Motor neuron (in vitro differentiated cells): ENCODE measurements at regions not wholly inside any gene's neighbourhood (a gene's known extent, or its start where the extent isn't known, plus 50 kb on each side); places are given as distances from the start of the nearest gene placed in this dataset.

Source experiments
- ATAC-seq, 8 experiments: fragments of 200-7000 bp; cut with Tn5 transposase; replicated peaks in 6 of 8; 2 replicates each; pipeline ENCODE4 v1.8.0; 2021; ENCODE audit warnings: mild to moderate bottlenecking in 8 of 8, moderate library complexity in 8 of 8
- H3K27ac ChIP-seq, 2 donors: fragments of 250-450 bp; sonication (Bioruptor Pico); 2 replicates each; pipeline ENCODE4 v1.9.0; 2021; ENCODE audit warnings: antibody characterized with exemption in 2 of 2, mild to moderate bottlenecking in 2 of 2, moderate library complexity in 1 of 2
- H3K4me1 ChIP-seq, 2 donors: fragments of 250-450 bp; sonication (Bioruptor Pico); replicated peaks in 1 of 2; 2 replicates each; pipeline ENCODE4 v1.6.1; 2021; ENCODE audit warnings: antibody characterized with exemption in 2 of 2, mild to moderate bottlenecking in 2 of 2, moderate library complexity in 1 of 2
- H3K4me3 ChIP-seq, 5 donors: fragments of 250-450 bp; sonication (Bioruptor Pico); 2 replicates each; pipeline ENCODE4 v1.9.0; 2021; ENCODE audit warnings: antibody characterized with exemption in 5 of 5, mild to moderate bottlenecking in 5 of 5, moderate library complexity in 4 of 5
- WGBS, 10 experiments: fragments of 450-650 bp; shearing (Covaris generic); methylation state at CpG; one replicate each; pipeline ENCODE4 v1.0.0; 2022; 5-methylcytosine and 5-hydroxymethylcytosine counted together
- in situ Hi-C, 9 experiments: fragments of 400-800 bp; cut with MboI; loops; one replicate each; pipeline ENCODE4 v1.15.0; 2021; ENCODE audit warnings: low sequenced_read_pairs in 9 of 9, low pct_unique_long_range_greater_than_20kb in 2 of 9; ENCODE audit not compliant: unreplicated experiment in 9 of 9

DNA sequence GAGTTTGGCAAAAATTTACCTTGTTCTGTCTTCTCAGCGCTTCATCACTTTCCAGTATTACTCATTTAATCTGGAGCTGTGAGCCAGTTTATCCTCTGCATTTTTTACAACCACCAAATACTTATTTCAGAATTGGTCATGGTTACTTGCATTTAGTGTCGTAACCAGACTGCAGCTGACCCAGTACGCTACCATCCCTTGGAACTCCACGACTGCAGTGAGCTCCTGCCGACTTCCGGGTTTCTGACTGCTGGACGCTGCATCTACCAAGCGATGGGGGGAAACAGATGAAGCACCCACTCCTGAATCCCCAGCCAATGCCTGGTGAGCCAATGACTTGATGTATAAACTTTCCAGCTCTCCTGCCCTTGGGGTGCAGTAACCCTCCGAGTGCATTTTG lies 174.4 kb upstream of the PRLR start:
- Histone ChIP-seq H3K4me3 (no peak overlapping the region), H3K27ac (no peak overlapping the region), H3K4me1 (no peaks in the 10 kb centered on the region)
- in situ Hi-C loops, result no loop called here
- no peak for ATAC-seq
- WGBS, 10 experiments, result 58 to 100% (median 88%) methylated on average over 1 to 9 of the region's 9 CpGs

DNA sequence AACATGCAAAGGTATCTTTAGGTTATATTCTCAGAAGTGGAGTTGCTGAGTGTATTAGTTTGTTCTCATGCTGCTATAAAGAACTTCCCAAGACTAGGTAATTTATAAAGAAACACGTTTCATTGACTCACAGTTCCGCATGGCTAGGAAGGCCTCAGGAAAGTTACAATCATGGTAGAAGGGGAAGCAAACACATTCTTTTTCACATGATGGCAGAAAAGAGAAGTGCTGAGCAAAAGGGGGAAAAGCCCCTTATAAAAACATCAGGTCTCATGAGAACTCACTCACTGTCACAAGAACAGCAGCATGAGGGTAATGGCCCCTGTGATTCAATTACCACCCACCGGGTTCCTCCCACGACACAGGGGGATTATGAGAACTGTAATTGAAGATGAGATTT lies 163.6 kb upstream of the PRLR start:
- no peak for ATAC-seq
- Histone ChIP-seq H3K27ac (no peak overlapping the region), H3K4me3 (no peak overlapping the region), H3K4me1 (no peaks in the 10 kb centered on the region)
- in situ Hi-C loops, result no loop called here
- 20 to 100% (median 75%) methylated on average over 1 to 4 of the region's 4 CpGs; no CpG with 5 or more reads in 2 of the 10 experiments for WGBS, 10 experiments

DNA sequence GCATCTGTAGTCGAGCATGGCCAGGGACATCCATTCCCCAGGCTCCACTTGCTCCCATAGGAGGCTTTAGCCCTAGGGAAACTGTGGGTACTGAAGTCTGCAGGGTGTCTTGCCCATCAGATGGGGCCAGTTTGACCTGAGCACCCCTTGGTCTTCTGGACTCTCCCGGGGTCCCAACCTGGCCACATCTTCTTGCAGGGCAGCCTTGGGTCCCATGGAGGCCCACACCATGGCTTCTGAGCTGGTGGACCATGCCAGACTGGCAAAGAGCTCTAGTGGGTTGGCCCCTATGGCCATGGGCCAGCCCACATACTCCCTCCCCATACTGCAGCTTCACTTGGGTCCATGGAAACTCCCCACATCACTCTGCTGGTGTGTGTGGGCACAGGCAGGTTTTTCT lies 154.4 kb upstream of the PRLR start:
- in situ Hi-C loops, result no loop called here
- no peak overlapping the region for H3K27ac ChIP-seq
- WGBS, 10 experiments, result no CpG with 5 or more reads among the region's 2 CpGs
- no peaks in the 10 kb centered on the region for H3K4me1 ChIP-seq
- no peak overlapping the region for H3K4me3 ChIP-seq
- no peak for ATAC-seq

DNA sequence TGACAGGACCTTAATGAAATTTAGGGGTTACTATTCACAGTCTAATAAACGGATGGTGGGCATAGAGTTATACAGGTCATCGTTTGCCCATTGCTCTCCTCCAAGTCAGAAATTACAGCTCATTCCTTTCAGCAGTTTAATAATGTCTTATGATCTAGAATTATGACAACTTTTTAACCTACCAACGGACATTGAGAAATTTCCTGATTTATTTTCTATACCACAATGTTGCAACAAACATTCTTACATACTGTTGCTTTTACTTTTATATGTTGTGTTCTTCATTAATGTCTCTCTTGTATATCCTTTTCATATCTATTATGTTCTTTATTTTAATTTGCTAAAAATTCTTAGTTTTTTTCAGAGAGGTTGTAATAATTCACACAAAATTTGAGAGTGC lies 152.8 kb upstream of the PRLR start:
- 0 to 89% (median 79%) methylated on average over 1 to 3 of the region's 3 CpGs; no CpG with 5 or more reads in 1 of the 10 experiments for WGBS, 10 experiments

DNA sequence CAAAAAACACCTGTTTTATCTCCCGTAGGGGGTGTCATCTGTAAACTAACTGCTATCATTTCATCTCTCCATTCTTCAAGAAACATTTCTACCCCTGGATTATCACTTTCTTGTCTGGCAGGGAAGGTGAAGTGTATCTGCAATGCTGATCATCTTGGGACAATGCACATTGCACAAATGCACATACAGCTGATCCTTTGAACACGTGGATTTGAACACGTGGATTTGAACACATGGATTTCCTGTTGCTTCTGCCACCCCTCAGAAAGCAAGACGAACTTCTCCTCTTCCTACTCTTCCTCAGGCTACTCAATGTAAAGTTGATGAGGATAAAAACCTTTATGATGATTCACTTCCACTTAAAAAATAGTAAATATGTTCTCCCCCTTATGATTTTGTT lies 147.4 kb upstream of the PRLR start:
- Histone ChIP-seq H3K27ac (no peak overlapping the region), H3K4me3 (no peak overlapping the region), H3K4me1 (no peaks in the 10 kb centered on the region)
- in situ Hi-C loops, result no loop called here
- WGBS, 10 experiments, result 12 to 100% (median 72%) methylated on average over 2 to 4 of the region's 4 CpGs; no CpG with 5 or more reads in 2 of the 10 experiments
- ATAC-seq, result peak in 2 of 8 experiments; percentile 25 to 47

More for the DNA sequence above, 152.8 kb upstream of the PRLR start:
- no peak for ATAC-seq
- Histone ChIP-seq H3K27ac (no peak overlapping the region), H3K4me3 (no peak overlapping the region), H3K4me1 (no peaks in the 10 kb centered on the region)
- in situ Hi-C loops, result no loop called here

DNA sequence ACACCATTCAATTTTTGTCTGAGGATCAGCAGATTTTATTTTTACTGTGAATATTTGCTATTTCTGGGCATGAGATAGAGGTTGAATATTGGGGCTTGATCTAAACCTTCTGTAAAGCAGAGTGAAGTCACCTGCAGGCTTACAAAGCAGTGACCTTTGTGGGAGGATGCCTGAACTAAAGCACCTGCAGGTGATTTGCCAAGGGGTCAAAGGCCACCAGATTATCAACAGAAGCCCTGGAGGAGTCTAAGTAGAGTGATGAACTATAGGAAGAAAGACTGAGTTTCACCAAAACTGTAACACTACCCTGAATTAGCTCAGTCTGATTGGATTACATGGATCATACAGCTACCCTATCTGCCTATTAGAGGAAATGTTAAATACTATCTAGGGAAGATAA lies 144.3 kb upstream of the PRLR start:
- in situ Hi-C loops, result no loop called here
- peaks cover 5 to 15% of the 10 kb centered on the region in 2 donors for H3K4me1 ChIP-seq
- ATAC-seq, result no peak
- H3K27ac ChIP-seq, result no peak overlapping the region
- no peak overlapping the region for H3K4me3 ChIP-seq

DNA sequence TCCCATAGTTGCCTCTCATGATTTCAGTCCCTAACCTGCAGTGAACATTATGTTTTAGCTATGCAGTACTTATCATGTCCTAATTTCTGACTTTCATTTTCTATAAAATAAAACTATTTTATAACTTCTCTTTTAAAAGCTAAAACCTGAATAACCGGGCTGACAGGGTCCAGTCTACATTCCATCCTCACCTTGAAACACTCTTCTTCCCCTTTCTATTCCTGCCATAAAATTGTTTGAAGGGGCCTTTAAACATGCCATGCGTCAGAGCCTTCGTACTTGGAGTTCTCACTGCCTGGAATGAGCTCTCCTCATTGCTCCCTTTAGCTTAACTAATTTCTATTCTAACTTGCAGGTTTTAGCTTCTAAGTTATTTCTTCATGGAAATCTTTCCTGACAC lies 143.0 kb upstream of the PRLR start:
- H3K27ac ChIP-seq, result no peak overlapping the region
- in situ Hi-C loops, result no loop called here
- H3K4me1 ChIP-seq, result peaks cover 5 to 16% of the 10 kb centered on the region in 2 donors
- no peak for ATAC-seq
- H3K4me3 ChIP-seq, result no peak overlapping the region
- WGBS, 10 experiments, result 48 to 97% (median 84%) methylated on average over 2 to 3 of the region's 3 CpGs; no CpG with 5 or more reads in 2 of the 10 experiments

DNA sequence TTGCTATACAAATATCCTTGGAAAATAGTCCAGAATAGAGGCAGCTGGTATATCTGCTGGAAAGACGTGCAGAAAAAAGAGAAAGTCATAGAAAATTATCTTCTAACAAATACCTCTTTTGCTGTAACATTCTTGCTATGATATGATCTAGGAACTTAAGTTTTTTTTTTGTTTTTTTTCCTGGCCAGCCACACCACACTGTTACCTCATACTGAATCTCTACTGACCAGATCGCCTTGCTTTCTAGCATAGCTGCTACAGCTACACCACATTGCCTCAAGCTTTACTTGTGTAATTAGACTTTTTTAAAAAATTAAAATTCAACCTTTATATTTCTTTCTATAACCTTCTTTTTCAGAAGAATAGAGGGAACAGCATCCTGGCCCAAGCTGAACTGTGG lies 142.2 kb upstream of the PRLR start:
- ATAC-seq, result no peak
- in situ Hi-C loops, result no loop called here
- H3K4me1 ChIP-seq, result peaks cover 5 to 16% of the 10 kb centered on the region in 2 donors
- WGBS, 10 experiments, result 23 to 100% (median 90%) methylated on average over 1 to 2 of the region's 2 CpGs
- no peak overlapping the region for H3K27ac ChIP-seq
- no peak overlapping the region for H3K4me3 ChIP-seq

DNA sequence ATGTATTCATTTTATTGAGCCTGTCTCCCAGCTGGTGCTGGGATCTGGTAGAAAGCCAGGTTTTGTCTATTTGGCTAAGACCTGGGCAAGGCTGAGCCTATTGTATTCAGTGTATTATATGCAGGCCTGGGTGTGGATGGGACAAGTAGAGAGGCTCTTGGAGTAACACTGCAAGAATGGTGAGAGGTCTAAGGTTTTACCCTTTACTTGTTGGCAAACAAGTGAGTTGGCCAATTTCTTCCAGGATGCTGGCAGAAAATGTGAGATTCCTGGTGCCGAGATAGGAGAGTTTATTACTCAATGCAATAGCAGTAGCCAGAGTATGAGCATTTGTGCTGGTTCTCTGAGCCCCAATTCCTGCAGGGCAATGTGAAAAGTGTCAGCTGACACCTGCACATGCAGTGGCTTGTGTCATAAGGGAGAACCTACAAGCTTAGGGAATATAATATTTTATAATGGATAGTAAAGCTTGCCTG lies 141.7 kb upstream of the PRLR start:
- Histone ChIP-seq H3K27ac (no peak overlapping the region), H3K4me3 (no peak overlapping the region), H3K4me1 (peaks cover 5 to 16% of the 10 kb centered on the region in 2 donors)
- ATAC-seq, result peak in 3 of 8 experiments; percentile 34 to 63 (median 42)
- in situ Hi-C loops, result no loop called here
- WGBS, 10 experiments, result 25 to 100% (median 73%) methylated on average over 1 of the region's 1 CpG; no CpG with 5 or more reads in 5 of the 10 experiments

DNA sequence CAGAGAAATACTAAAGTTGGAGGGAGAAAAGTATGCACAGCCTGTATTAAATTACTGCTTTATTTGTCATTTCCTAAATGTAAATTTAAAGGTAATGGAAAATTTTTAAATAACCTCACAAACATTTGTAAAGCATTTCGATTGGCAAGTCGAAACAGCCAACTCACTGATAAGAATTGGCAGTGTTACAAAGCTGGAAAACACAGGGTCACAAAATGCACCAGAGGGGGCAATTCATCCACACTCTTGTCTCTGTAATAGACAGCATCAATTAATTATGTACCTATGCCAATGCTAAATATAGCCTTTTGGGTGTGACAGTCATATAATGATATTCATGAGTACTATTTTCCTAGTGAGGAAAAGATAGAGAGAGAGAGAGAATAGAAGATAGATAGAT lies 140.6 kb upstream of the PRLR start:
- in situ Hi-C loops, result no loop called here
- no peak for ATAC-seq

DNA sequence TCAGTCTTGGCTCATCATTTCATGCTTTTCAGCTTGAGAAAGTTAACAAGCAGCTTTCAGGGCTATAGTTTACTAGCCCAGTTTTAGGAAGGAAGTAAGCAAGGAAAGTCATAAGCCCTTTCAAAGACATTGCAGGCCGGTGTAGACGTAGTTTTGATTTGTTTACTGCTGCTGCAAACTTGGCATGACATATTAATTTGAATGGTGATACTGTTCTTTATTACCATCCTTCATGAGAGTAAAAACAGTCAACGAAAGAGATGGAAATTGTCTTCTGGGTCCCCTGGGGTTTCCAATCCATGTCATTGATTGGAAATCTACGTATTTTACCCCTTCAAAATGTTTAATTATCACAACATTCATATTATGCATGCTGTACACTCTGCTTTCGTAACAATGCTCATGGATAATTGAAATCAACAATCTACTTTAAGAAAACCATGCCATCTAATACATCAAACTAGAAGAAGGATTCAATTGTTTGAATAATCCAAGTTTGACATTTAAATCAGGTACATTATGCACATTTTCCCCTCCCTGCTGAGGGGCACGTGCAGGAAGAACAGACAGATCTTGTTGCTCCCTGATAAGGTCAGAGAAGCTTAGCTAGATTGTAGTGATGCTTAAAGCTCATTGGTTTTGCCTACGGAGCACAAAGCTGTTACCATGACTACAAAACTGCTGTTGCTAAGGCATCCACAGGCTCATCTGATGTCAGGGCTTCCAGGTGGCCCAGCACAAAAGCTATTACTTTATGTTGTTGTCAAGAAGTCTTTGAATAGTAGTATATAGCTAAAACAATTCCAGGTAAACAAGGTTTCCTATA lies 139.9 kb upstream of the PRLR start:
- peaks cover 10 to 31% of the 10 kb centered on the region in 2 donors for H3K4me1 ChIP-seq
- WGBS, 10 experiments, result 22 to 69% (median 34%) methylated on average over 3 to 7 of the region's 7 CpGs
- ATAC-seq, result peak; percentile 66 to 99 (median 97)
- in situ Hi-C loops, result no loop called here
- no peak overlapping the region for H3K4me3 ChIP-seq
- H3K27ac ChIP-seq, result no peak overlapping the region

More for the DNA sequence above, 140.6 kb upstream of the PRLR start:
- WGBS, 10 experiments, result 31 to 100% (median 83%) methylated on average over 1 to 2 of the region's 2 CpGs
- Histone ChIP-seq H3K27ac (no peak overlapping the region), H3K4me1 (peaks cover 10 to 26% of the 10 kb centered on the region in 2 donors), H3K4me3 (no peak overlapping the region)

DNA sequence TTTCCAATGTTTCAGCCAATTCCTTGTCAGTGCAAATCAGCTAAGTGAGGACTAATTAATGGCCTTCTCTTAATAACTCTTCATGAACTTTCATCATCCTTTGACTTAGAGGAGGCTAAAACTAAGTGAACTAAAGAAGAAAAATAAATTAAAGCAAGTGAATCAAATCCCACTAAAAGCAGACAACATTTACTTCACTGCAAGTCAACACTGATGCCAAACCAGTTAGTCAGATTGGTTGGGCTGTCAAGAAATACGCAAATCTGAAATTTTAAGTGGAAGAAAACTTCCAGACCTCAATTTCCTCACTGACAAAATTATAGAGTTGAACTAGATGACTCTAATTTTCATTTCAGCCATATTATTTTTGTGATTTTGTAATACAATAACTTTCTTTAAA lies 137.2 kb upstream of the PRLR start:
- H3K4me1 ChIP-seq, result peaks cover 10 to 31% of the 10 kb centered on the region in 2 donors
- whole genome bisulfite sequencing, 10 experiments, result 18 to 100% (median 100%) methylated on average over 1 of the region's 1 CpG; no CpG with 5 or more reads in 1 of the 10 experiments
- in situ Hi-C loops, result no loop called here
- H3K27ac ChIP-seq, result no peak overlapping the region
- ATAC-seq, result no peak
- H3K4me3 ChIP-seq, result no peak overlapping the region

DNA sequence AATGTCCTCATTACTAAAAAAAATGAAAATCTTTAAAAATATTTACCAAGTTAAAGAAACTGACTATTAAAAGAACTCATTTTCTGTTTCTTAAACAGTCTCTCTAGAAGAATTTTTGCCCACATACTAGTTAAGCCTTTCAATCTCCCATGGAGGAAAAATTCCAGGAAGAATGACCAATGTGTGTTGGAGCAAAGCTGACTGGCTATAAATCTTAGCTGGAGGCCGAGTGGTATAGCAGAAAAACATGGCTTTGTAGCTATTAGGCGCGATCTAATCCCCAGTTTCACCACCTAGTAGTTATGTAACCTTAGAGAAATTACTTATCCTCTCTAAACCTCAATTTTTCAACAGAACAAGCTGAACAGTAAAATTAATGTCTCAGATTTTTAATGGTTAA lies 135.5 kb upstream of the PRLR start:
- H3K4me3 ChIP-seq, result no peak overlapping the region
- H3K27ac ChIP-seq, result no peak overlapping the region
- ATAC-seq, result peak in 5 of 8 experiments; percentile 35 to 63 (median 47)
- in situ Hi-C loops, result no loop called here
- WGBS, 10 experiments, result 0 to 83% (median 71%) methylated on average over 1 to 3 of the region's 3 CpGs; no CpG with 5 or more reads in 2 of the 10 experiments
- H3K4me1 ChIP-seq, result peaks cover 10 to 26% of the 10 kb centered on the region in 2 donors

DNA sequence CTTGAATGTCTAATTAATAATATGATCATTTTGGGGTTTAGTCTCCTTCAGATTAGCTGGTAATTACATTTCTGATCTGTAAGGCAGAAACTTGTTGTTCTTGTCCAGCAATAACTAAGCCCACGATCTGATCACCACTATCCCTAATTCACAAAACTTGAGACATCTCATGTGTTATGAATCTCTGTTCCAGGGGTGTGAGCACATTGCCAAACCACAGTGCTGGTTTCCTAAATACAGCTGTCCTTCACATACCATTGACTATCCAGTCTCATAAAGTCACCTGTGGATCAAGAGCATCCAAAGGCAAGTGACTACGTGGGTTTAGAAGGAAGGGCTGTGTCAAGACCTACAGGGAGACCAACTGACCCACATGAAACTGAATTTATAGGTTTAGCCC lies 134.1 kb upstream of the PRLR start:
- H3K4me1 ChIP-seq, result peaks cover 5 to 15% of the 10 kb centered on the region in 2 donors
- no peak overlapping the region for H3K27ac ChIP-seq
- no peak overlapping the region for H3K4me3 ChIP-seq
- ATAC-seq, result no peak
- WGBS, 10 experiments, result 0 to 100% (median 62%) methylated on average over 1 to 2 of the region's 2 CpGs; no CpG with 5 or more reads in 2 of the 10 experiments
- in situ Hi-C loops, result no loop called here
